ENCODE measurements at regions not wholly inside any gene's neighbourhood (a gene's known extent, or its start where the extent isn't known, plus 50 kb on each side); places are given as distances from the start of the nearest gene placed in this dataset. TPM values are rescaled to one million over a fixed set of nuclear protein-coding genes. Genes with fewer than 3 reads are reported as not detected.
"Not testable (repeated sequence)": the region's sequence is repeated elsewhere in the genome, so short reads cannot be mapped to it uniquely, and the experiment has no call there.

DNA sequence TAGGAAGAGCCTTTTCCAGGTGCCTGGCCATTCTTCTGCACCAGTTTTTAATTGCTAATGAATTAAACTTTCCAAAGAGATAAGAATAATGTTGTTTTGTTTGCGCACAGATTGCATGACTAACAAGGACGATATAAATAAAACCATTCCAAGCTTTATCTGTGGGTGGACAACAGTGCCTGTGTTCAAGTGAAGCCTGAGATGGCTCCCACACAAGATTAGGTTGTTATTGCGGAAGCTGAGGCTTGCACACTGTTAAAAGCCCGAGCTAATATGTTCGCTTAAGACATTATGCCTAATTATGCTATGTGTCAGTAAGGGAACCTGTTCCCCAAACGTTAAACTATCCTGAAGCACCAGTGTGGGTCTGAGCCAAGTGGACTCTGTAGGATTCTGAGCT lies 58.5 kb upstream of the NBPF11 start:
- H3K27me3 ChIP-seq; H4K20me1 ChIP-seq (ENCODE audit: insufficient read depth, poor library complexity, severe bottlenecking); H3K4me1 ChIP-seq (ENCODE audit: insufficient read depth); H3K79me2 ChIP-seq; H3K36me3 ChIP-seq (replicated peaks; ENCODE audit: insufficient read depth, low read depth); H2AFZ ChIP-seq; H3K9me3 ChIP-seq (ENCODE audit: low read depth); H3K4me2 ChIP-seq; H3K27ac ChIP-seq; DNase-seq (ENCODE audit: low spot score); H3K9me2 ChIP-seq (replicated peaks; ENCODE audit: insufficient read depth); H3K4me3 ChIP-seq: not testable (repeated sequence)
- no CpG with 5 or more reads among the region's 6 CpGs for WGBS (ENCODE audit: low lambda C conversion rate, missing lambda C conversion rate)

DNA sequence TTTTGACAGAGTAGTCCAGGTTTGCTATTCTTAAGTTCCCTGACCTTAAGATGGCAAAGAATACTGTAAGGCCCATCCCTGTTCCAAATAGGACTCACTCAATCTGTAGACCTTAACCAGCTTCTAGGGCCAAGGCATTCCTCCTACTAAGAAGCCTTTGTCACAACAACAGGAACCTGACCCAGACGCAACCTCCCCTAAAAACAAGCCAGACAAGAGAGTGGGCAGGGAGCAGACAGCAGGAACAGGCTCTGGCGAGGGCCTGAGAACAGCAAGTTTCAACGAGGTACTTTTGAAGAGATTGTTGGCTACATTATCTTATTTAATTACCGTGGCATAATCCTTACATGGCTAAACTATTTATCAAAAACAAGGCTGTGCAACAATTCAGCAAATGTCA lies 58.1 kb upstream of the NBPF11 start:
- not testable (repeated sequence) for H3K27me3 ChIP-seq; DNase-seq (ENCODE audit: low spot score); H3K4me2 ChIP-seq; H3K4me3 ChIP-seq; H4K20me1 ChIP-seq (ENCODE audit: insufficient read depth, poor library complexity, severe bottlenecking); H3K9me2 ChIP-seq (replicated peaks; ENCODE audit: insufficient read depth); H3K27ac ChIP-seq; H3K79me2 ChIP-seq; H3K9me3 ChIP-seq (ENCODE audit: low read depth); H3K36me3 ChIP-seq (replicated peaks; ENCODE audit: insufficient read depth, low read depth); H3K4me1 ChIP-seq (ENCODE audit: insufficient read depth); H2AFZ ChIP-seq
- no CpG with 5 or more reads among the region's 4 CpGs for WGBS (ENCODE audit: low lambda C conversion rate, missing lambda C conversion rate)

- H3K79me2 ChIP-seq; H3K9me3 ChIP-seq (ENCODE audit: low read depth); H3K4me1 ChIP-seq (ENCODE audit: insufficient read depth); H3K27me3 ChIP-seq; H3K4me2 ChIP-seq; H2AFZ ChIP-seq; H4K20me1 ChIP-seq (ENCODE audit: insufficient read depth, poor library complexity, severe bottlenecking); H3K36me3 ChIP-seq (replicated peaks; ENCODE audit: insufficient read depth, low read depth); H3K9me2 ChIP-seq (replicated peaks; ENCODE audit: insufficient read depth); H3K4me3 ChIP-seq; DNase-seq (ENCODE audit: low spot score); H3K27ac ChIP-seq: not testable (repeated sequence)
- WGBS (ENCODE audit: low lambda C conversion rate, missing lambda C conversion rate): no CpG with 5 or more reads among the region's 6 CpGs
Measured at GRCh38 chr1:148202013-148202412, 49.9 kb upstream of the NBPF11 start.

Small RNA genes in the stretch of these regions (microRNA-seq; reads per million reads assigned to microRNA genes)
- gene MIR5087 (not detected), gene MIR6077 (not detected)

Small RNA genes in the stretch of these regions (small RNA-seq; reads per million reads assigned to genes)
- gene AC239809.1 (not detected), gene MIR6077 (not detected), gene RF00019 (not detected), gene RNU1-120P (0.56 reads per million, percentile 45 among the genes with 10 or more reads in this experiment), gene RNU1-122P (10.8 reads per million, percentile 95 among the genes with 10 or more reads in this experiment), gene RNU1-13P (0.16 reads per million), gene RNVU1-1 (0.34 reads per million, percentile 15 among the genes with 10 or more reads in this experiment), gene RNVU1-2 (not detected), gene RNVU1-3 (1.9 reads per million, percentile 86 among the genes with 10 or more reads in this experiment)
